ENCODE measurements at regions not wholly inside any gene's neighbourhood (a gene's known extent, or its start where the extent isn't known, plus 50 kb on each side); places are given as distances from the start of the nearest gene placed in this dataset.

GRCh38 chr10:30256084-30256483 is 93.0 kb downstream of the MTPAP start:
- DNase-seq, result no peak

- DNase-seq, result no peak
Measured at GRCh38 chr10:30254926-30255325, 94.2 kb downstream of the MTPAP start.

- no peak for DNase-seq
Measured at GRCh38 chr10:30248728-30249127, 100.3 kb downstream of the MTPAP start.

GRCh38 chr10:30247704-30248103 is 101.4 kb downstream of the MTPAP start:
- no peak for DNase-seq

GRCh38 chr10:30241422-30242110 is 107.5 kb downstream of the MTPAP start:
- no peak for DNase-seq

GRCh38 chr10:30238836-30239235 is 110.2 kb downstream of the MTPAP start:
- DNase-seq, result no peak

DNA sequence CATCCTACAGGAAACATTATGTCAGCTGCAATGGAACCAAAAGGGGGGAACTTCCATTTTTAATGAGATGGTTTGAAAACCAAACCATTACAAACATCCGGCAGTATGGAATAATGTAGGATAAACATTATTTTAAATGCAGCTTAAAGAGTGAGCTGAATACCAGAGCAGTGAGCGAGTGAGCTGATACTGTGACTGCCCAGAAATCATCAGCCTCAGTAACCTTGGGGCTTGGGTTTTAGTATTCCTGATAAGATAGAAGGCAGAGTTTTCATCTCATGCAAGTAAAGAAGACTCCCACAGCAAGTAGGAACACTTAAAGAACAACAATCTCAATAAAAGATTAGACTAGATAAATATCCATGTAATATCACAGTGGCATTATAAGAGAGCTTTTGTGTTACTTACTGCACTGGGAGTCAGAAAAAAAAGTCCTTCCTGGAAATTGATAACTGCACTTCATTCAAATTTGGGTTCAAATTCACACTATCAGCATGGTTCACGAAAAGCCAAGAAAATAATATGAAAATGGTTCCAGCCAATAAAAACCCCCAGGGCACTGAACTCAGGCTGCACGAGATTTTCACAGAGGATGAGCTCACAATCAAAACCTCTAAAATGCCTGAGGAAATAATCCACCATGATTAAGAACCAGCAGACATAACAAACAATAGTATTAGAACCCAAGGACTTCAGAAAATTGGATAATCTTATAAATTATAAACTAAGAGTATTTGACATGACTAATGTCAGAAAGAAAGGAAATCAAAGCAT is 115.7 kb downstream of the MTPAP start:
- DNase-seq, result peak; percentile 5

GRCh38 chr10:30231709-30232108 is 117.4 kb downstream of the MTPAP start:
- no peak for DNase-seq

- DNase-seq, result no peak
Measured at GRCh38 chr10:30231071-30231652, 117.9 kb downstream of the MTPAP start.

DNA sequence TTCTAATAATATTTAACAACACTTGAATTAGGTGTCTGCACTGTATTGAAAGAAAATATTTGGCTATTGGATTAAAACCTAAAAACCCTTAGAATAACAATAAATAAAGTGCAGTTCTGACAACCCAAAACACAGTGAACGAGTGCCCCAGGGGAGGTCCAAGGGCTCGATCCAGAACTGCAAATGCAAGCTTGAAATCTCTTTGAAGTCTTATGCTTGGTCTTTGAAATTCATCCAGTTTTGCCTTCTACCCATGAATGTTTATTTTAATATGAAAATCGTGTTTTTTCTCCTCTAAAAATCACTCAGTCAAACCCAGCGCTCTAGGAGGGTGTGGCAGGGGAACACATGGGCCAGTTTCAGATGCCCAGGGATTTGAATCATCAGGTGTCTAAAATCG is 119.5 kb downstream of the MTPAP start:
- no peak for DNase-seq

DNA sequence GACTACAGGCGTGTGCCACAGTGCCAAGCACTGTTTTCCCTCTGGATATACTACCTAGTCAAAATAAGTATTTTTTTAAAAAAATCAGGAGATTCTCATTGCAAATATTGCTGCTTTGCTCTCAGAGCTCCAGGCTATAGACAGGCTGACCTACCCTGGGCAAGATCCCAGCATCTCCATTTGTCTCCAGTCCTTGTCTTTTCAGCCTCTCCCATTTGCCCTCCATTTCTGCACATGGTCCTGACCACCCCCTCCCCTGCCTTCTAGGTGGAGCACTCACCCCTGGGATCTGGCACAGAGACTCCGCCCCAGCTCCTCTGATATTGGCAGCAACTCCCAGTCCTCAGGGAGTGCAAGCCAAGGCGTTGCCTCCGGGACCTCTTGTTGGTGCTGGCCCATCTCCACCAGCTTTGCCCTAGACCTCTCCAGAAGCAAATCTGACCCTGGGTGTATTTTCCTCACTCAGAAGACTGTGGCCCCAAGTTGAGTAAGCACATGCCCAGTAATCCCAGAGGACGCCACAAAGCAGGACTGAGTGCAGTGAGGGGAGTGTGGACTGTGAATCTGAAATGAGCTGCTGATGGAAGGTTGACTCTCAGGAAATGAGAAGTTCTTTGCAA is 120.6 kb downstream of the MTPAP start:
- no peak for DNase-seq

- DNase-seq, result no peak
Measured at GRCh38 chr10:30227481-30227880, 121.6 kb downstream of the MTPAP start.

DNA sequence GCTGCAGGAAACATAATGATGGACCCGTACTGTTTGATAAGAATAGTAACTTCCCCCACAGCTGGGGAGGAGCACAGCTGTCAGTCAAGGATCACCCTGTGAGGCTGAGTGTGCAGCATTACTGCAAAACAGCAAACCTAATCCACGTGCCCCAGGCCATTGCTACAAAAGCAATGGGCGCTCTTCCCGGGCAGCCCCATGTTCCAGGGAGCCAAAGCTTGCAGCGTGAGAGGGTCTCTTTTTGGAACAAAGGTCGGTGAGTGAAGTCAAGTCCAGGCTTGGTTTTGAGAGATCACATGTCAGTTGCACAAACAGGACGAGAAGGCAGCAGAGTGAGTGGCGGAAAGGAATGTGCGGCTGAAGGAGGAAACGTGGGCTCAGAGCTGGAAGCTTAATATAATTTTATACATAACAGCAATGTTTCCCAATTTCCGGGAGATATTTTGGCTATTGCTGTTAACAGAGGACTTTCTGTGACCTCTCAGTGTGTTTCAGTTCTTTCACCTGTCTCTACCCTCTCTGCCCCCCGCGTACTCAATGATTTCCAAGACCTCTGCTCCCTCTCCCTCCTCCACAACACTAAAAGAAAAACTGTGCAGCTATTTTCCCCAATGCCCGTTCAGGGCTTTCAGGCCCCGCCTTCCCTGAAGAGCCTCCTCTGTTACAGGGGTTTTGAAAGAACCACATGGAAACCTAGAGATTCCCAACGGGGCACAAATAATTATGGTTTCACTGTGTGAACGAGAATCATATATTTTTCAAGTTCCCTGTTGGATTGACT is 128.9 kb downstream of the MTPAP start:
- DNase-seq, result no peak

DNA sequence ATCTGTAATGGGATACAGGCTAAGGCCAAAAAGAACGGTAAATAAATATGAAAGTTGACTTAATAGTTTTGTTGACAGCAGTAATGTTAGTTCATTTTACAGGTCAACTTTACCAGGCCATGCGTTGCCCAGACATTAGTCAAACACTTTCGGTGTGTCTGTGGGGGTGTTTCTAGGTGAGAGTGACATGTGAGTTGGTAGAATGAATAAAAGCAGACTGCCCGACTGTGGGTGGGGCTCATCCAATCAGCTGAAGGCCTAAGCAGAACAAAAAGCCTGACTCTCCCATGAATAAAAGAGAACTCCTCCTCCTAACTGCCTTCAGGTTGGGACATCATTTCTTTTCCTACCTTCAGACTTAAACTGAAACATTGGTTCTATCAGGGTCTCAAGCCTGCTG is 132.3 kb downstream of the MTPAP start:
- no peak for DNase-seq

- DNase-seq, result no peak
Measured at GRCh38 chr10:30215623-30216022, 133.5 kb downstream of the MTPAP start.

DNA sequence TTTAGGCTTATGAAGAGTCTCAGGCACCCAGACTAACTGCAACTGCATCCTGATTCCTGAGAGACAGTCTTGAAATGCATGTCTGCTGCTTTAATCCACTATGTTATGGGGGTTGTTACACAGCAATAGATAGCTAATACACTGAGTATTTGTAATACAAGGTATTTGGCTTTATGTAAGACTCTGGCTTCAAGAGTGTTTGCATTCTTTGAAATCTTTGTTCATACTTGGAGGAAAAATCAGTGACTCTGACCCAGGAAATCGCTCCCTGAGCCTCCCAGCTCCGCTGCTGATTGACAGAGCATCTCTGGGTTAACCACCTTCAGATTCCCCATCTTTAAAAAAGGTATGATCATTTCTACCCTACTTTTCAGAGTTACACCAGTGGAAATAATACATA is 133.9 kb downstream of the MTPAP start:
- no peak for DNase-seq

DNA sequence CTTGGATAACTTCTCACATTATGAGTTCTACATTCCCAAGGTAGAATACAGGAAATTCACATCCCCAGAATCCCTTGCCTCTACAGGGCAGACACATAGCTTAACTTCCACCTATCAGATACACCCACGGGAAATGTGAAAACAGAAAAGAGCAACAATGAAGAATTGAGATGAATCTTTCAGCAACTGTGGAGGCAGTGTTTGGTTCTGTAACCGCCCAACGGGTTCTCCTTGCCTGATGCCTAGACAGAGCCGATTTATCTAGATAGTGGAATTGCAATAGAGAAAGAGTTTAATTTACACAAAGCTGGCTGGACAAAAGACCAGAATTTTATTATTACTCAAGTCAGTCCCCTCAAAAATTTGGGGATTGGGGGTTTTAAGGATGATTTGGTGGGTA is 138.8 kb downstream of the MTPAP start:
- no peak for DNase-seq

- DNase-seq, result no peak
Measured at GRCh38 chr10:30208330-30208729, 140.7 kb downstream of the MTPAP start.

DNA sequence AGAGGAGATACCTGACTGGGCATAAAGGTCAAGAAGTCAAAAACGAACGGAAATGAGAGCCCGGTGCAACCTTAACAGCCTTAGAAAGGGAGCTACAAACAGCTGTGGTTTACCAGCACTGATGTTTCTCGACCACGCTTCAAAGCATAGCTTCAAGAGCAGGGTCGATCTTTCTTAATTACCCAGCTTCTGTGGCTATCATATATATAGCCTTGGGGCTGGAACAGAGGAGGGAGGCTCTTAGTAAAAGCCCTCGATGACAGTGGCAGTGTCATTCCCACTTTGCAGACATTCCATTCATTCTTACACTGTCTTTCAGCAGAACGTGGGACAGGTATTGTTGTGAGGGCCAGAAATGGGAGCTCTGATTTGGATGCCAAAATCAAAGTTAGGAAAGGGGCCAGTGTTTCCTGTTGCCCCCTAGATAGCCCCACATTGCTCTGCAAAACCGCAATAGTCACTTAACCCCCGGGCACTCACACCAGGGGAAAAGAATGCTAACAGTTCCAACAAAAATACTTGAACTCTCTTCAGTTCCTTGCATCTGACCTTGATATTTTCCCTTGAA is 141.5 kb downstream of the MTPAP start:
- peak; percentile 32 for DNase-seq

DNA sequence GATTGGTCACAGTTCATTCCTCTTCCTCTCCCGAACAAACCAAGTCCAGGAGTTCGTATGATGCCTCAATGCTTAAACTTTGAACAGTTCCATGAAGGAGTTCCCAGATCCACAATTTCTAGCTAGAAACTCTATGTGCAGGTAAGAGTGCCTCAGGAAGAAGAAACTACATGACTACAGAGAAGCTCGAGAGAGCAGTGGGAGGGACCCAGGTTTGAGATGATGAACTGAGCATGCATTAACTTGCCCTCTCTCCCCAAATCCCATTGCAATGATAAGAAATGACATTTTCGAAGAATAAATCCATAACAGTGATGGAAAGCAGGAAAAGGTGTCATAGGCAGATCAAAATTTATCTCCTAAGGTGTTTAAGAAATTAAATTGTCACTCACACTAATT is 140.6 kb upstream of the JCAD start:
- DNase-seq, result no peak

DNA sequence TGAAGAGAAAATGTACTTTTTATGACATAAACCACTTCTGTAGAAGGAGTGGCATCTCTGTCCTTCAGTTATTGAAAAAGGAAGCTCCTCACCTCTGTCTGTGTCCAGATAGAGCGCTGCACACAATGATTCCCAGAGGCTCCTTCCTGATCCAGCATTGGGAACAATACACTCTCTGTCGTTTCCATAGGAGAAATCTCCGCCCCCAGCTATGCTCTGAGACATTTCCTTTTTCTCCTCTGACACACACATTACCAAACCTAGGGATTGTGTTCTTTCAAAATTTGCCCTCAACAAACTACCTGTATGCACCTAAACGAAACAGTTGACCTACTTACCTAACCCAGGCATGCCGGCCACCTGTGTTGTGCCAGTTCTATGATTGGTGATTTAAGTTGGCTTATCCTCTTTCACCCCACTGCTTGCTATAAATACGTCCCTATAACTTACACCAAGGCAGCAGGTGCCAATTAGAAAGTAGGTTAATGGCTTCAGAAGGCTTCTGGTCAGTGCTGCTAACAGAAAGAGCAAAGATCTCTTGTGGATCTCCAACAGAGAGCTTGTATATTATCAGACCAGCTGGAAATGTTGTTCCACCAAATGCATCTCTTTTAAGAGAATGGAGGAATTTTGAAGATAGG is 140.1 kb upstream of the JCAD start:
- no peak for DNase-seq

DNA sequence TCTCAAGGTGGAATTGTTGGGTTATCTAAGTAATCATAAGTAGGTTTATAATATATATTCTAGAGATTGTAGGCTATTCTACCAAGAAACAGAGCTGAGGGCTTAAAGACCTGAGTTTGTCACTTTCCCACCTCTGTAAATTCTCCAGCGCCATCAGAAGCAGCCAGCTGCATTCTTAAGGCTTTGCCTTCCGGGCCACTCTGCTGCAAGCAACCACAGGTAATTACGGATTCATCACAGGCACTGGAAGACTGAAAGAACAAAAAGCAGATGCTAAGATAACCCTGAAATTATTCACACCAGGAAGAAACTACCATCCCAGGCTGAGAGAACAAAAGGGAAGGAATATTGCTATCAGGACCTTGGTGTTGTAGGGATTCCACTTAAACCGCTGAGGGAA is 137.8 kb upstream of the JCAD start:
- no peak for DNase-seq

Data from T1000 (cell line).